SK-MEL-5 (cell line): ENCODE measurements at regions not wholly inside any gene's neighbourhood (a gene's known extent, or its start where the extent isn't known, plus 50 kb on each side); places are given as distances from the start of the nearest gene placed in this dataset.
A peak's percentile ranks its signal among the peaks of the same experiment; 100 is the strongest.
"Not testable (repeated sequence)": the region's sequence is repeated elsewhere in the genome, so short reads cannot be mapped to it uniquely, and the experiment has no call there.

ENCODE experiments used
- DNase-seq: peaks from one replicate; pipeline ENCODE4 v3.0.0-alpha.2; 2016; ENCODE audit warnings: low read depth, low spot score
- in situ Hi-C: cut with HindIII; loops from 2 replicates; pipeline ENCODE4 v1.10.0; 2016; ENCODE audit warnings: low sequenced_read_pairs, high pct_unique_total_duplicates, low pct_unique_long_range_greater_than_20kb

GRCh38 chr6:122859676-122860075, 70.6 kb downstream of the SMPDL3A start:
- no peak for DNase-seq
- in situ Hi-C loops: no loop called here

DNA sequence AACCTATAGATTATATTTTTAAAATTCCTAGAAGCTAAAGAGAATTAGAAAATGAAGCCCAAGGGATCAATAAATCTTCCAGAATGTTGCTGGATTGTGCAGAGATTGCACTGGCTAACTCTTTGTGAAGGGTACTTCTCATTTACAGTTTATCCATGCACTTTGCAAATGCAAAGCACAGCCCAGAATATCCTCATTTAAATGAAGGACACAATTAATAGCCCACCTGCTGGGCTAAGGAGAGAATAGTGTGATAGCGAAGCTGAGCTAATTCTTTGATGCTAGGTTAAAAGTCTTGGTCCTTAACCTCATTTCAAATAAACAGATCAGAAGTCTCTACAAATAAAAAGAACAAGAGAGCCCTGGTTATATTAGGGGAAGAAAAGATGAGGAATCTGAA, 72.5 kb downstream of the SMPDL3A start:
- in situ Hi-C loops: no loop called here
- no peak for DNase-seq

DNA sequence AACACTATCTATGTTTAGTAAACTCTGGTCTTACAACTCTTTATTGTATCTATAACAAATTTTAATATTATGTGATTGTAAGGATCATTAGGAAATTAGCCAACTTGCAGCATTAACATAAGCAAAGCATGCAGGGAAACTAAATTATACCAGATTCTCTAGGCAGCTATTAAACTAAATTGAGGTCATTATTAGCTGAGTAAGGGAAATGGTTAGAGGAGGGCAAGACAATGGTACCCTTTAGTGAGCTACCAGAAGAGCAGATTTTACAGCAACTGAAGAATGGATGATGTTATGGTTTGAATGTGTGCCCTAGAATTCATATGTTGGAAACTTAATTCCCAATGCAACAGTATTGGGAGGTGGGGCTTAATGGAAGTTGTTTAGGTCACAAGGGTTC, 79.1 kb downstream of the SMPDL3A start:
- DNase-seq: no peak
- in situ Hi-C loops: no loop called here

GRCh38 chr6:122869437-122870024, 80.5 kb downstream of the SMPDL3A start:
- in situ Hi-C loops: no loop called here
- peak; percentile 70 for DNase-seq

GRCh38 chr6:122871079-122871478, 82.0 kb downstream of the SMPDL3A start:
- in situ Hi-C loops: no loop called here
- no peak for DNase-seq

- DNase-seq: no peak
- in situ Hi-C loops: no loop called here
Observed at GRCh38 chr6:122872311-122872710, 83.3 kb downstream of the SMPDL3A start.

DNA sequence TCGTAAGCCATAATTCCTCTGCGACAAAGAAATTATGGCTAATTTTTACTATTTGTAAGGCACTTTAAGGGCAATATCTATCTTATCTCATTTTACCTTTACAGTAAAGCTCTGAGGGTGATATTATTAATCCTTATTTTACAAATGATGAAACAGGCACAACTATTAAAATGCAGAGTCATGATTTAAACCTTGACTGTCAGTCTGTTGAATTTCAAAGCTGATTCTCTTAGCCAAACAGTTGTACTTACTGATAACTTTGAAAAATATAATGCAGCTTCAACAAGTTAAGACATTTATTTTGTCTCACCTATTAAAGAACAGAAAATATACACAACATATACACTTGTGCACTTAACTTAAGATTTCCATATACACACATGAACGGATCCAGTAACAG, 88.2 kb downstream of the SMPDL3A start:
- in situ Hi-C loops: no loop called here
- no peak for DNase-seq

DNA sequence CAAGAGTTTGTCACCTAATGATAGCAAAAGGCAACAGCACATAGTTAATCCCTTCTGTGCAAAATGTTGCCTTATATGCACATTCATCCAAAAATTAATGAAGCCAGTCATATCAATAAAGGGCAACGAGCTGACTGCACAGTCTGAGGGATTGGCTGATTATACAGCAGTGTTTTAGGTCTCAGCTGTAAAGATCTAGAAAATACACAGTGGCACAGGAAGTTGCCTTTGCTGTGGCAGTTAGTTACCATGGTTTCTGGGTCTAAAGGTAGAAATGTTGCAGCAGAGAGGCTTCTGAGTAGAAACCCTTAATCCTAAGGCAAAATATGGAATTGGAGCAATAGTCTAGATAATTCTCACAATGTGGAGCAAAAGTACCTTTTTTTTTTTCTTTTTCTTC, 89.7 kb downstream of the SMPDL3A start:
- in situ Hi-C loops: no loop called here
- no peak for DNase-seq

- no peak for DNase-seq
- in situ Hi-C loops: no loop called here
Observed at GRCh38 chr6:122886481-122886880, 97.4 kb downstream of the SMPDL3A start.

GRCh38 chr6:122887941-122888340, 98.9 kb downstream of the SMPDL3A start:
- in situ Hi-C loops: no loop called here
- DNase-seq: no peak

- DNase-seq, in situ Hi-C loops: not testable (repeated sequence)
Observed at GRCh38 chr6:122888680-122889079, 99.6 kb downstream of the SMPDL3A start.

GRCh38 chr6:122890250-122890649, 101.2 kb downstream of the SMPDL3A start:
- DNase-seq: no peak
- in situ Hi-C loops: no loop called here

DNA sequence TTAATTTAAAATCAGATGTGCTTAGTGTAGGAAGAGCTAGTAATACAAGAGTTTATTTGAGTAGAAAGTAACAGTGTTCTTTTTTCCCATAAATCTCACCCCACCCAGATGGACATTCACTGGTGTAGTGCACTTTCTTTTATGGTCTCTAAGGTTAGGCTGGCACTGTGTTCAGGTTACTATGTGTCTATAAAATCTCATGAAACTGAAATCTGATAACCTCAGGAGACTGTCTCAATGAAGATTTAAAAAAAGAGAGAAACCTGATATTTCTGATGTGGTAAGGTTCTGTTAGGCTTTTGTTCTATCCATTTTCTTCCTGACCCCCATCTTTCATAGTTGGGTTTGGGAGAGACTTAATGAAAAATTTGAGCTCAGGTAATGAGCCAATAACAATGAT, 101.2 kb upstream of the CLVS2 start:
- in situ Hi-C loops: no loop called here
- no peak for DNase-seq

GRCh38 chr6:122902326-122902725, 93.7 kb upstream of the CLVS2 start:
- DNase-seq: no peak
- in situ Hi-C loops: no loop called here

- DNase-seq: no peak
- in situ Hi-C loops: no loop called here
Observed at GRCh38 chr6:122903266-122903915, 92.6 kb upstream of the CLVS2 start.

GRCh38 chr6:122904166-122904565, 91.9 kb upstream of the CLVS2 start:
- no peak for DNase-seq
- in situ Hi-C loops: no loop called here

DNA sequence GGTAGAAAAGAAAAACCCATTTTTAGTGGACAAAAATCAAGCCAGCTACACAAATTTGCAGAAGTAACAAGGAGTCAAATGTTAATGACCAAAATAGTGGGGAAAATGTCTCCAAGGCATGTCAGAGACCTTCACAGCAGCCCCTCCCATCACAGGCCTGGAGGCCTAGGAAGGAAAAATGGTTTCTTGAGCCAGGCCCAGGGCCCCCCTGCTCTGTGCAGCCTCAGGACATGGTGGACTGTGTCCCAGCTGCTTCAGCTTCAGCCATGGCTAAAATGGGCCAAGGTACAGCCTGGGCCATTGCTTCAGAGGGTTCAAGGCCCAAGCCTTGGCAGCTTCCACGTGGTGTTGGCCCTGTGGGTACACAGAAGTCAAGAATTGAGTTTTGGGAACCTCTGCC, 82.5 kb upstream of the CLVS2 start:
- in situ Hi-C loops: no loop called here
- no peak for DNase-seq

- in situ Hi-C loops: no loop called here
Observed at GRCh38 chr6:122918714-122919113, 77.3 kb upstream of the CLVS2 start.

DNA sequence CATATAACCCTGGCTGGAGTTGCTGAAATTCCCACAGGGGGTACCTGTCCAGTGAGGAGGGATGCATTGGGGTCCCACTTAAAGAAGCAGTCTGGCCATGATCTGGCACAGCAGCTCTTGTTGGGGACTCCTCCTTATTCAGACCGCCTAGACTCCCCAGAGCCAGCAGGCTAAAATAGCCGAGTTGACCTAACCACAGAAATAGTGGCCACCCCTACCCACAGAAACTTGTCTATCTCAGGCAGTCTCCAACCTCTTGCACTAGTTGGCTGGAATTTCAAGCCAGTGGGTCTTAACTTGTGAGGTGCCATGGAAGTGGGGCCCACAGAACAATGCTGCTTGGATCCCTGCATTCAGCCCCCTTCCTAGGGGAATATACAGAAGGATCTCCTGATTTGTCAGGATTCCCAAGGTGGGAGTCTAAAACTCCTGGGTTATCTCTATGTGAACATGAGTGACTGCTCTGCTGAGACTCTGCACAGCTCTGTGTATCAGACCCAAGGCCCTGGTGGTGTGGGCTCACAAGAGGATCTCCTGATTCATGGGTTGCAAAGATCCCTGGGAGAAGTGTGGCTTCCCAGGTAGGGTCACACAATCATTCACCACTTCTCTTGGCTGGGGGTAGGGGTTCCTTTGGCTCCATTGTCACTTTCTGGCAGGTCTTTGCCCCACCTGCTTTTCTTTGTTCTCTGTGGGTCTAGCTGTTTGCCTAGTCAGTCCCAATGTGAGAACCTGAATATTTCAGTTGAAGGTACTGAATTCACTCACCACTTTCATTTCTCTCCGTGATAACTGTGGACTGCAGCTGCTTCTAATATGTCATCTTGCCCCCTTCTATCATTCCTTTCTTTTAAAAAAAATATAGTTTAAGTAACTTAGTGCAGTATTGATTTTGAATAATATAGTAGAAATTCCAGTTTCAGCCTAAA, 65.5 kb upstream of the CLVS2 start:
- no peak for DNase-seq
- in situ Hi-C loops: no loop called here

More at GRCh38 chr6:122918714-122919113, 77.3 kb upstream of the CLVS2 start:
- DNase-seq: no peak
